Kidney (tissue), 13 donors: ENCODE measurements at regions not wholly inside any gene's neighbourhood (a gene's known extent, or its start where the extent isn't known, plus 50 kb on each side); places are given as distances from the start of the nearest gene placed in this dataset.

ENCODE experiments used
- DNase-seq, 5 donors: peaks; one replicate each; pipeline ENCODE4 v3.0.0-alpha.2; 2013 to 2020
- FAIRE-seq: peaks from 2 replicates; lab custom pipeline; 2012; peaks lifted over from hg19 to GRCh38; lab: Jason Lieb, UNC
- H3K27ac ChIP-seq, 2 donors: one replicate each; pipeline ENCODE4 v1.7.0; 2013; ENCODE audit warnings: low read depth in 2 of 2, low read length in 2 of 2, inconsistent platforms in 1 of 2
- H3K27me3 ChIP-seq: one replicate; pipeline ENCODE4 v1.7.1; 2013; ENCODE audit warnings: low read length, inconsistent platforms; ENCODE audit not compliant: control insufficient read depth, insufficient read depth
- H3K36me3 ChIP-seq, 3 donors: one replicate each; pipeline versions ENCODE4 v1.7.0 to v1.7.1; 2013; ENCODE audit warnings: low read length in 3 of 3, control low read depth in 1 of 3, inconsistent platforms in 1 of 3; ENCODE audit not compliant: insufficient read depth in 3 of 3, control insufficient read depth in 2 of 3
- H3K4me1 ChIP-seq, 3 donors: one replicate each; pipeline versions ENCODE4 v1.7.0 to v1.7.1; 2013; ENCODE audit warnings: low read length in 3 of 3, inconsistent platforms in 1 of 3, low read depth in 1 of 3; ENCODE audit not compliant: control insufficient read depth in 2 of 3, insufficient read depth in 2 of 3
- H3K4me3 ChIP-seq, 3 donors: one replicate each; pipeline versions ENCODE4 v1.7.0 to v1.8.1; 2013; ENCODE audit warnings: low read length in 3 of 3, control low read depth in 1 of 3, inconsistent platforms in 1 of 3
- H3K9ac ChIP-seq, 3 donors: one replicate each; pipeline versions ENCODE4 v1.7.0 to v1.7.1; 2013; ENCODE audit warnings: low read length in 3 of 3, control low read depth in 1 of 3, inconsistent platforms in 1 of 3
- H3K9me3 ChIP-seq, 3 donors: one replicate each; pipeline versions ENCODE4 v1.7.0 to v1.7.1; 2013; ENCODE audit warnings: low read length in 3 of 3, control low read depth in 1 of 3, inconsistent platforms in 1 of 3; ENCODE audit not compliant: control insufficient read depth in 2 of 3, insufficient read depth in 1 of 3
- CTCF ChIP-seq: IDR thresholded peaks from 3 replicates; pipeline ENCODE4 v1.5.1; 2012; ENCODE audit warnings: mild to moderate bottlenecking, moderate library complexity, borderline replicate concordance; ENCODE audit not compliant: insufficient read depth; ENCODE audit errors: extremely low read depth
- intact Hi-C: fragments of 100-400 bp; cut with DNase I; formaldehyde crosslinking; loops from one replicate; pipeline ENCODE4 v1.11.1; 2022
- donor health status: control.
- donor health status: control.
- donor health status: control.
- donor health status: control.
- donor health status: control.
- donor health status: DM: yes; HTN: yes; CAD: no.
- donor health status: Normal renal cell carcinoma (clear cell type).

DNA sequence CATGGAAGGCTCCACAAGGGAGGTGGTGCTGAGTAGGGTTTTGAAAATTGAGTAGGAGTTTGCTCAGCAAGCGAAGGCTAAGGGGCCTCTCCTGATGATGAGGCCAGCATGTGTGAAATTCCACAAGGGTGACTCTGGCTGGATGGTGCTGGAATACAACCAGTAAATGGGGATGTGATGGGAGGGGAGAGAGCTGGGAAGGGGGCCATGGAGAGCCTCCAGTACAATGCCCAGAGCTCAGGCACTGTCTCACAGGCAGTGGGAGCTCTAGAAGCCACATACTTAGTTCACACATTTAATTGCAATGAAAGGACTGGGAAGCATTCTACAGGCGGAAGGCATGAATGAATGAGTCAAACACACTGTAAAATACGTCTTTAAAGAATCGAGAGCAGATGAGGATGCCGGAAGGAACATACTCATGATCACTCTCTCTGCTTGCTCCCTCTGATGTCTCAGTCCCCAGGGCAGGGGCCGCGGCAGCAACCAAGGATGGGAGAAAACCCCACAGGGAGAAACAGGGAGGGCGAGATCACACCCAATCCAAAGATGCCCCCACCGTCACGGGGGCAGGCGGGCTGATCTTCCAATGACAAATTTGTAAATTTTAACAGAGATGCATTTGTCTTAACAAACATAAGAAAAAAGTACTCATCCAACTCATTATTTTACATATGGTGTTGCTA, 261.0 kb downstream of the NSG2 start:
- intact Hi-C loops = no loop called here
- no peak for FAIRE-seq

GRCh38 chr5:174307031-174307408, 261.5 kb downstream of the NSG2 start:
- Histone ChIP-seq H3K4me1 (no peaks in the 10 kb centered on the region), H3K4me3 (no peak overlapping the region), H3K27me3 (no peaks in the 10 kb centered on the region), H3K9me3 (no peaks in the 10 kb centered on the region), H3K27ac (no peak overlapping the region), H3K9ac (no peak overlapping the region), H3K36me3 (no peaks in the 10 kb centered on the region)
- intact Hi-C loops = no loop called here
- DNase-seq = no peak
- no peak for TF ChIP-seq CTCF
- FAIRE-seq = no peak

More for the DNA sequence above, 261.0 kb downstream of the NSG2 start:
- TF ChIP-seq CTCF = no peak
- Histone ChIP-seq H3K36me3 (no peaks in the 10 kb centered on the region), H3K4me1 (no peaks in the 10 kb centered on the region), H3K4me3 (no peak overlapping the region), H3K9ac (no peak overlapping the region), H3K27me3 (no peaks in the 10 kb centered on the region), H3K9me3 (no peaks in the 10 kb centered on the region), H3K27ac (no peak overlapping the region)
- no peak for DNase-seq

GRCh38 chr5:174307656-174308271, 262.3 kb downstream of the NSG2 start:
- H3K4me3 ChIP-seq = no peak overlapping the region
- H3K27ac ChIP-seq = no peak overlapping the region
- no peak for DNase-seq
- intact Hi-C loops = no loop called here
- H3K9me3 ChIP-seq = no peaks in the 10 kb centered on the region
- H3K4me1 ChIP-seq = no peaks in the 10 kb centered on the region
- no peaks in the 10 kb centered on the region for H3K36me3 ChIP-seq
- FAIRE-seq = no peak
- TF ChIP-seq CTCF = no peak
- no peaks in the 10 kb centered on the region for H3K27me3 ChIP-seq
- H3K9ac ChIP-seq = no peak overlapping the region
